ENCODE measurements at regions not wholly inside any gene's neighbourhood (a gene's known extent, or its start where the extent isn't known, plus 50 kb on each side); places are given as distances from the start of the nearest gene placed in this dataset.

DNA sequence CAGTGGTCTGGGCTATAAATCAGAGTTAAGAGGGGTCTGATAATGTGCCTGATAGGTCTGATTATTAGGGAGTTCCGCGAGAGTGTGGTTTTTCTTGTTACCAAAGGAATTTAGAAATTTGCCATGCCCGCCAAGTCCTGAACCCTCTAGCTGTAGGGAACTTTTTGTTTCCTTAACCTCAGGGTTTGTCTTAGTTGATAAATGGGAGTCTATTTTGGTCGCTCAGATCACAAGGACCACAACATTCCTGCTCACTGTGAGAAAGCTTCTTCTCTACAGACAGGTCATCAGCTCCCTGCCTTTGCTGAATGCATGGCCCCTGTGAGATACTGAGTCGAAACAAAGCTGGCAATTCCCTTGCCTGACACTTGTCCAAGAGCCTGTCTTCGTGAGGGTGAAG, 497.8 kb downstream of the HS3ST4 start:
- Histone ChIP-seq H3K27me3 (no peaks in the 10 kb centered on the region), H3K9me3 (no peaks in the 10 kb centered on the region), H3K4me3 (no peak overlapping the region), H3K4me1 (no peaks in the 10 kb centered on the region), H3K27ac (no peak overlapping the region), H3K36me3 (no peaks in the 10 kb centered on the region)
- no peak for DNase-seq
- TF ChIP-seq CTCF (IDR thresholded peaks at IDR 0.05): no peak
- TF ChIP-seq POLR2A (IDR thresholded peaks at IDR 0.05): no peak

DNA sequence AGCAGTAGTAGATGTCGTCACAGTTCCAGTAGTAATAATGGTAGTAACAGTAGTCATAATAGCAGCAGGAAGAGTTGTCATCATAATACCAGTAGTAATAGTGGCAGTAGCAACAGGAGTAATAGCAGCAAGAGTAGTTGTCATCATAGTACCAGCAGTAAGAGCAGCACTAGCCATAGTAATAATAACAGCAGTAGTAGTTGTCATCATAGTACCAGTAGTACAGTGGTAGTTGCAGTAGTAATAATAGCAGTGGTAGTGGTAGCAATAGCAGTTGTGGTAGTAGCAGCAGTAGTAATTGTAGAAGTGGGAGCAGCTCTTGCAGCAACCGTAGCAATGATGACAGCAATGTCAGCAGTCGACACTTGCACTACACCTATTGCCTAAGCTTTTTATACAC, 502.8 kb downstream of the HS3ST4 start:
- H3K36me3 ChIP-seq: no peaks in the 10 kb centered on the region
- H3K27ac ChIP-seq: no peak overlapping the region
- no peaks in the 10 kb centered on the region for H3K9me3 ChIP-seq
- no peak for DNase-seq
- H3K27me3 ChIP-seq: no peaks in the 10 kb centered on the region
- H3K4me3 ChIP-seq: no peak overlapping the region
- H3K4me1 ChIP-seq: no peaks in the 10 kb centered on the region
- no peak for TF ChIP-seq POLR2A (IDR thresholded peaks at IDR 0.05)
- no peak for TF ChIP-seq CTCF (IDR thresholded peaks at IDR 0.05)

DNA sequence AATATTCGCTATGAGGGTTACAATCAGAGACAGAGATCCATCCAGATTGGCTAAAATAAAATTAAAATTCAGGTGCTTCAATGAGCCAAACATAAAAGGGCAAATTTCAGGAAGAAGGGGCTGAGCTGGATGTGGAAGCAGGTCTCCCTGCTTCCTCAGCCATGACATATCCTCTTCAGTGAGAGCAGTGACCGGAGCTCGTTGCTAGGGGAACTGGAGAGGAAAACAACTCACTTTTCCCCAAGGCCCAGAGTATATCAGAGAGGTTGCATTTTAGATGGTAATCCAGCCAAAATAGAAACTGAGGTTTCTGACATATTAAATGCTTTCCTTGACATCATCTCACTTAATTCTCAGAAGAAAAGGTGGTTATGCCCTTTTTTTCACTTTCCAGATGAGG, 503.5 kb downstream of the HS3ST4 start:
- H3K36me3 ChIP-seq: no peaks in the 10 kb centered on the region
- H3K4me3 ChIP-seq: no peak overlapping the region
- no peak overlapping the region for H3K27ac ChIP-seq
- DNase-seq: no peak
- TF ChIP-seq POLR2A (IDR thresholded peaks at IDR 0.05) (no peak), CTCF (IDR thresholded peaks at IDR 0.05) (no peak)
- H3K4me1 ChIP-seq: no peaks in the 10 kb centered on the region
- H3K27me3 ChIP-seq: no peaks in the 10 kb centered on the region
- H3K9me3 ChIP-seq: no peaks in the 10 kb centered on the region

GRCh38 chr16:26196310-26196709, 504.6 kb downstream of the HS3ST4 start:
- no peaks in the 10 kb centered on the region for H3K36me3 ChIP-seq
- TF ChIP-seq POLR2A (IDR thresholded peaks at IDR 0.05): no peak
- TF ChIP-seq CTCF (IDR thresholded peaks at IDR 0.05): no peak
- no peak for DNase-seq
- H3K4me1 ChIP-seq: no peaks in the 10 kb centered on the region
- H3K4me3 ChIP-seq: no peak overlapping the region
- H3K27me3 ChIP-seq: no peaks in the 10 kb centered on the region
- no peaks in the 10 kb centered on the region for H3K9me3 ChIP-seq
- H3K27ac ChIP-seq: no peak overlapping the region

DNA sequence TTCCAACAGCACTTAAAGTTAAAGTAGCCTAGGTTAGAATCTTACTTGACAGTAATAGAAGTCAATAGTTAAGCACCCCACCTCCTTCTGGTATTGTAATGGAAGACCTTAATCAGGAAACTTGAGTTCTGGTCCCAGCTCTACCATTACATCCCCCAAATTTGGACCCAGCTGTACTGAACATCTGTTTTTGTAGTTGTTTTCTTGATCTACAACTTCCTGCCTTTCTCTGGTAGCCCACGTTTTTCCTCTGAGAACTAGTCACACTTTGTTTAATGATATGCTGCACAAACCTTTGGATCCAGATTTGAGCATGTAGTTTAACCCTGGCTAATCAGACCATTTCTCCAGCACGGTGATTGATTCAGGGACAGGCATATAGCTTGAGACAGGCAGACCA, 505.0 kb downstream of the HS3ST4 start:
- Histone ChIP-seq H3K4me3 (no peak overlapping the region), H3K4me1 (no peaks in the 10 kb centered on the region), H3K27me3 (no peaks in the 10 kb centered on the region), H3K9me3 (no peaks in the 10 kb centered on the region), H3K36me3 (no peaks in the 10 kb centered on the region), H3K27ac (no peak overlapping the region)
- TF ChIP-seq CTCF (IDR thresholded peaks at IDR 0.05): no peak
- TF ChIP-seq POLR2A (IDR thresholded peaks at IDR 0.05): no peak
- no peak for DNase-seq

DNA sequence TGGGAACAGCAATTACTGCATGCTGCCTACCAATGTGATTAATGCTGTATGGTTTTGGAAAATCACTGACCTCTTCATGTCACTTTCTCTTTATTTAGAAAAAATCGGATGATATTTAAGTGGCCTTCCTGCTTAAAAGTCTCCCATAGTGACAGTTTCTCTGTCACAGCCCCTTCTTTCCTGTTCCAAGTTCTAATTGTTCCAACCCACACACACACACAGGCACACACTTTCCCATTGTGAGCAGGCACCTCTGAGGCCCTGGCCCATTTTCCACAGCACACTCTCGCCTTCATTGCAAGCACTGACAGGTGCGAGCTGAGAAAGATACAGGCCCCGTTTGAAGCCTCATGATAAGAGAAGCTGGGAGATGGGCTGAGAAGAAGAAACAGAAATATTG, 505.9 kb downstream of the HS3ST4 start:
- no peaks in the 10 kb centered on the region for H3K36me3 ChIP-seq
- no peak overlapping the region for H3K27ac ChIP-seq
- H3K4me1 ChIP-seq: no peaks in the 10 kb centered on the region
- H3K9me3 ChIP-seq: no peaks in the 10 kb centered on the region
- no peak for DNase-seq
- no peaks in the 10 kb centered on the region for H3K27me3 ChIP-seq
- no peak for TF ChIP-seq POLR2A (IDR thresholded peaks at IDR 0.05)
- no peak for TF ChIP-seq CTCF (IDR thresholded peaks at IDR 0.05)
- no peak overlapping the region for H3K4me3 ChIP-seq
